Keratinocyte (primary cell): ENCODE measurements at regions not wholly inside any gene's neighbourhood (a gene's known extent, or its start where the extent isn't known, plus 50 kb on each side); places are given as distances from the start of the nearest gene placed in this dataset.
A peak's percentile ranks its signal among the peaks of the same experiment; 100 is the strongest.

Source experiments
- DNase-seq: peaks from one replicate; pipeline ENCODE4 v3.0.0-alpha.2; 2011; ENCODE audit warnings: low read depth, missing footprints, low spot score
- FAIRE-seq: peaks from 2 replicates; lab custom pipeline; 2011; peaks lifted over from hg19 to GRCh38; lab: Jason Lieb, UNC
- H2AFZ ChIP-seq: 2 replicates; pipeline ENCODE4 v1.6.0; 2012; ENCODE audit warnings: low read length, control low read depth, inconsistent platforms; ENCODE audit not compliant: control insufficient read depth
- H3K27ac ChIP-seq: 2 replicates; pipeline ENCODE4 v1.5.1; 2011; ENCODE audit warnings: low read length; ENCODE audit not compliant: control insufficient read depth, insufficient read depth
- H3K27me3 ChIP-seq: 3 replicates; pipeline ENCODE4 v1.6.0; 2011; ENCODE audit warnings: low read length; ENCODE audit not compliant: control insufficient read depth, insufficient read depth; ENCODE audit errors: extremely low read depth
- H3K36me3 ChIP-seq, 2 experiments: 2 replicates in 1 of 2; 3 replicates in 1 of 2; pipeline ENCODE4 v1.5.1; 2011; ENCODE audit warnings: low read length in 2 of 2, mild to moderate bottlenecking in 1 of 2; ENCODE audit not compliant: control insufficient read depth in 2 of 2, insufficient read depth in 2 of 2; ENCODE audit errors: extremely low read depth in 1 of 2
- H3K4me1 ChIP-seq: 3 replicates; pipeline ENCODE4 v1.5.1; 2011; ENCODE audit warnings: low read length; ENCODE audit not compliant: control insufficient read depth, insufficient read depth; ENCODE audit errors: extremely low read depth
- H3K4me2 ChIP-seq: 3 replicates; pipeline ENCODE4 v1.6.0; 2011; ENCODE audit warnings: low read depth, low read length; ENCODE audit not compliant: control insufficient read depth, insufficient read depth; ENCODE audit errors: extremely low read depth
- H3K4me3 ChIP-seq, 3 experiments: fragments of 200-600 bp in 1 of 3; sonication (generic) in 1 of 3; 2 replicates in 2 of 3; 3 replicates in 1 of 3; pipeline ENCODE4 v1.5.1; 2011 to 2016; ENCODE audit warnings: low read length in 3 of 3, mild to moderate bottlenecking in 3 of 3, control low read depth in 2 of 3, inconsistent platforms in 1 of 3, low read depth in 1 of 3, mixed read lengths in 1 of 3, mixed run types in 1 of 3, moderate library complexity in 1 of 3; ENCODE audit not compliant: control insufficient read depth in 2 of 3, insufficient read depth in 2 of 3; ENCODE audit errors: extremely low read depth in 1 of 3
- H3K79me2 ChIP-seq: 2 replicates; pipeline ENCODE4 v1.6.0; 2012; ENCODE audit warnings: low read length; ENCODE audit not compliant: control insufficient read depth, insufficient read depth
- H3K9ac ChIP-seq: 3 replicates; pipeline ENCODE4 v1.6.0; 2011; ENCODE audit warnings: low read length; ENCODE audit not compliant: control insufficient read depth, insufficient read depth; ENCODE audit errors: extremely low read depth
- H3K9me1 ChIP-seq: 3 replicates; pipeline ENCODE4 v1.6.0; 2011; ENCODE audit warnings: low read length; ENCODE audit not compliant: control insufficient read depth, insufficient read depth; ENCODE audit errors: extremely low read depth
- H3K9me3 ChIP-seq: 2 replicates; pipeline ENCODE4 v1.5.1; 2012; ENCODE audit warnings: low read depth, low read length; ENCODE audit not compliant: control insufficient read depth
- H4K20me1 ChIP-seq: 3 replicates; pipeline ENCODE4 v1.6.0; 2011; ENCODE audit warnings: low read length; ENCODE audit not compliant: control insufficient read depth, insufficient read depth; ENCODE audit errors: extremely low read depth
- EZH2 ChIP-seq: IDR thresholded peaks from one replicate; pipeline ENCODE4 v1.6.1; 2012; ENCODE audit warnings: inconsistent platforms, mild to moderate bottlenecking, low read length, moderate library complexity
- dilution Hi-C: fragments of 300-500 bp; cut with MboI; formaldehyde crosslinking; loops from one replicate; pipeline ENCODE4 v1.7.0; 2020; ENCODE audit warnings: low sequenced_read_pairs; ENCODE audit not compliant: extremely low pct_ligation_motif_present
- TF ChIP-seq, protein P1 (sequence below), 3 experiments: IDR thresholded peaks in 1 of 3; conservative IDR thresholded peaks in 1 of 3; optimal IDR thresholded peaks in 1 of 3; 2 replicates in 2 of 3; 3 replicates in 1 of 3; pipeline versions ENCODE3 to v1.5.1; 2011; ENCODE audit warnings: low read length in 3 of 3, mild to moderate bottlenecking in 3 of 3, moderate library complexity in 2 of 3, control low read depth in 1 of 3, inconsistent platforms in 1 of 3; ENCODE audit not compliant: insufficient read depth in 2 of 3; ENCODE audit errors: extremely low read depth in 1 of 3

DNA sequence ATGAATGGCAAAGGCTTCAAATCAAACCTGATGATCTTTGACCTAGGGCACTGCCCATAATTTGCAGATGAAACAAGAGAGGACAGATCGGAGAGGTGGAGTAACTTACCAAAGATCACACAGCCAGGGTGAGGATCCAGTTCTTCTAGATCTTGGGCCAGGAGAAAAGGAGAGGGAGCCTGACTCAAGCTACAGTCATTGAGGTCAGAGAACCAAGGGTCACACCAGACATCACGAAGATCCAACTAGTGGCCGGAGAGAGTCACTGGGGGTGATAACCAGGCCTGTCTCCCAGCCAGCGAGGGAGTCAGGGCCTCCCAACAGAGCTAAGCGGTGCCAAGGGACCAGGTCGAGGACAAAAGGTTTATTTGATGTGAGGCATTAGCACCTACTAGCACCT lies 115.0 kb downstream of the RIPK4 start:
- DNase-seq = no peak
- H3K4me1 ChIP-seq = peaks cover 48% of the 10 kb centered on the region
- H3K27ac ChIP-seq = peak overlapping the region; percentile 11

DNA sequence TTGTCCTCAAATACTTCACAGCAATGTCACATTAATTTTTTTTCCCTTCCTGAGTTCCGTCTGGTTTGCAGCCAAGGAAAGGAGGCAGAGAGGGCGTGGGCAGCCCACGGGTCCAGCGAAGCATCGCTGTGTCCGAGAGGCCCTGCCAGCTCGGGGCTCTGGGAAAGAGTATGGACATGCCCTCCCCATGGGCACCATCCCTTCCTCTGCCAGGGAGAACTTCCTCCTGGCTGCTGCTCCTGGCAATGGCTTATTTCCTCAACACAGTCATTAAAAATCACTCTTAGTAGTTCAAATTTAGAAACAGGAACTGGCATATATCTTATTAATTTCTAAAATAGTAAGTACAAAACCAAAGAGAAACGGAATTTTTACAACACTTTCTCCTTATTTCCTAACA lies 115.4 kb downstream of the RIPK4 start:
- TF ChIP-seq, protein P1, sequence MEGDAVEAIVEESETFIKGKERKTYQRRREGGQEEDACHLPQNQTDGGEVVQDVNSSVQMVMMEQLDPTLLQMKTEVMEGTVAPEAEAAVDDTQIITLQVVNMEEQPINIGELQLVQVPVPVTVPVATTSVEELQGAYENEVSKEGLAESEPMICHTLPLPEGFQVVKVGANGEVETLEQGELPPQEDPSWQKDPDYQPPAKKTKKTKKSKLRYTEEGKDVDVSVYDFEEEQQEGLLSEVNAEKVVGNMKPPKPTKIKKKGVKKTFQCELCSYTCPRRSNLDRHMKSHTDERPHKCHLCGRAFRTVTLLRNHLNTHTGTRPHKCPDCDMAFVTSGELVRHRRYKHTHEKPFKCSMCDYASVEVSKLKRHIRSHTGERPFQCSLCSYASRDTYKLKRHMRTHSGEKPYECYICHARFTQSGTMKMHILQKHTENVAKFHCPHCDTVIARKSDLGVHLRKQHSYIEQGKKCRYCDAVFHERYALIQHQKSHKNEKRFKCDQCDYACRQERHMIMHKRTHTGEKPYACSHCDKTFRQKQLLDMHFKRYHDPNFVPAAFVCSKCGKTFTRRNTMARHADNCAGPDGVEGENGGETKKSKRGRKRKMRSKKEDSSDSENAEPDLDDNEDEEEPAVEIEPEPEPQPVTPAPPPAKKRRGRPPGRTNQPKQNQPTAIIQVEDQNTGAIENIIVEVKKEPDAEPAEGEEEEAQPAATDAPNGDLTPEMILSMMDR (optimal IDR thresholded peaks at IDR 0.05 in 1 of 3, IDR thresholded peaks at IDR 0.05 in 1 of 3, conservative IDR thresholded peaks at IDR 0.05 in 1 of 3; ENCODE audit: extremely low read depth in 1 of 3, insufficient read depth in 2 of 3, low read length in 3 of 3) = no peak
- no peak for TF ChIP-seq EZH2
- Histone ChIP-seq H3K9me3 (no peaks in the 10 kb centered on the region), H3K4me2 (peak overlapping the region; percentile 40), H3K27me3 (no peaks in the 10 kb centered on the region), H3K9ac (no peak overlapping the region), H3K4me3 (no peak overlapping the region), H3K79me2 (no peaks in the 10 kb centered on the region), H3K9me1 (no peaks in the 10 kb centered on the region), H2AFZ (peak overlapping the region; percentile 44), H3K27ac (no peak overlapping the region), H4K20me1 (no peaks in the 10 kb centered on the region), H3K4me1 (peaks cover 48% of the 10 kb centered on the region), H3K36me3 (no peaks in the 10 kb centered on the region)
- FAIRE-seq = no peak
- dilution Hi-C loops = no loop called here
- DNase-seq = no peak

More for the DNA sequence above, 115.0 kb downstream of the RIPK4 start:
- Histone ChIP-seq H3K36me3 (no peaks in the 10 kb centered on the region), H3K9ac (no peak overlapping the region), H3K27me3 (no peaks in the 10 kb centered on the region), H3K9me1 (no peaks in the 10 kb centered on the region), H3K79me2 (no peaks in the 10 kb centered on the region), H4K20me1 (no peaks in the 10 kb centered on the region), H3K4me2 (peak overlapping the region; percentile 40), H3K4me3 (no peak overlapping the region), H3K9me3 (no peaks in the 10 kb centered on the region), H2AFZ (no peak overlapping the region)
- dilution Hi-C loops = no loop called here
- peak; percentile 76 for FAIRE-seq
- TF ChIP-seq, protein P1 (optimal IDR thresholded peaks at IDR 0.05 in 1 of 3, IDR thresholded peaks at IDR 0.05 in 1 of 3, conservative IDR thresholded peaks at IDR 0.05 in 1 of 3; ENCODE audit: extremely low read depth in 1 of 3, insufficient read depth in 2 of 3, low read length in 3 of 3) = peak in 1 of 3 experiments; percentile 16
- TF ChIP-seq EZH2 = no peak
